Gastrocnemius medialis (tissue), 4 donors: ENCODE measurements at regions not wholly inside any gene's neighbourhood (a gene's known extent, or its start where the extent isn't known, plus 50 kb on each side); places are given as distances from the start of the nearest gene placed in this dataset.

Experiments used
- CTCF ChIP-seq, 5 experiments: fragments of 450-650 bp in 3 of 5; fragments of 200-600 bp in 2 of 5; sonication (generic) in 2 of 5; IDR thresholded peaks in 4 of 5; conservative IDR thresholded peaks in 1 of 5; 1 replicate in 4 of 5; 2 replicates in 1 of 5; pipeline ENCODE4 v1.5.1; 2016 to 2019; ENCODE audit warnings: antibody characterized with exemption in 5 of 5, mild to moderate bottlenecking in 3 of 5, moderate library complexity in 3 of 5
- POLR2A ChIP-seq, 2 donors: fragments of 450-650 bp; IDR thresholded peaks; one replicate each; pipeline ENCODE4 v1.6.1; 2017; ENCODE audit warnings: antibody characterized with exemption in 2 of 2, mild to moderate bottlenecking in 2 of 2, moderate library complexity in 2 of 2

- TF ChIP-seq CTCF (IDR thresholded peaks at IDR 0.05 in 4 of 5, conservative IDR thresholded peaks at IDR 0.05 in 1 of 5), result no peak
- TF ChIP-seq POLR2A (IDR thresholded peaks at IDR 0.05), result no peak
Observed at GRCh38 chr6:11950109-11950508, 62.0 kb upstream of the HIVEP1 start.
